A673 (cell line): ENCODE measurements at regions not wholly inside any gene's neighbourhood (a gene's known extent, or its start where the extent isn't known, plus 50 kb on each side); places are given as distances from the start of the nearest gene placed in this dataset.

ENCODE experiments used
- CTCF ChIP-seq: fragments of 300-800, 200-600 bp; sonication (generic); conservative IDR thresholded peaks from 2 replicates; pipeline ENCODE4 v1.5.1; 2017; ENCODE audit warnings: low read depth, mild to moderate bottlenecking, antibody characterized with exemption, low read length, moderate library complexity, mixed read lengths
- EZH2 ChIP-seq: fragments of 200-600 bp; sonication (generic); IDR thresholded peaks from 2 replicates; pipeline ENCODE4 v1.6.1; 2017; ENCODE audit warnings: borderline replicate concordance, low read depth, mild to moderate bottlenecking, mixed read lengths, antibody characterized with exemption, low read length; ENCODE audit not compliant: poor library complexity, severe bottlenecking

- TF ChIP-seq CTCF (no peak), EZH2 (no peak)
Observed at GRCh38 chr18:47677952-47678351, 252.5 kb downstream of the SMAD2 start.
